ENCODE measurements at regions not wholly inside any gene's neighbourhood (a gene's known extent, or its start where the extent isn't known, plus 50 kb on each side); places are given as distances from the start of the nearest gene placed in this dataset.

- TF ChIP-seq CTCF (IDR thresholded peaks at IDR 0.05) (no peak), EZH2phosphoT487 (IDR thresholded peaks at IDR 0.05) (no peak), EZH2 (IDR thresholded peaks at IDR 0.05) (no peak)
These were observed 924.9 kb upstream of the FAM98A start for GRCh38 chr2:34523958-34524514.

Data from neural progenitor cell (in vitro differentiated cells).